HCT116 (cell line): ENCODE measurements at regions not wholly inside any gene's neighbourhood (a gene's known extent, or its start where the extent isn't known, plus 50 kb on each side); places are given as distances from the start of the nearest gene placed in this dataset.

Experiments used
- ATAC-seq: fragments of 200-7000 bp; cut with Tn5 transposase; 2 replicates; pipeline ENCODE4 v1.9.1; 2020; ENCODE audit warnings: mild to moderate bottlenecking, moderate library complexity
- BruUV-seq: library from RNA; stranded (reverse); fragments of 400-500 nt; replicated peaks from 2 replicates; lab custom pipeline; 2021; lab: Mats Ljungman, UMichigan
- CTCF ChIA-PET: fragments of 300-600 bp; sonication (Branson Sonifier 250); formaldehyde crosslinking; loops from one replicate; lab custom pipeline; 2021; ENCODE audit warnings: antibody characterized with exemption; lab: Charles Lee
- POLR2A ChIA-PET: fragments of 300-600, 350-600 bp; sonication (Branson Sonifier 250); formaldehyde crosslinking; loops from one replicate; lab custom pipeline; 2021; ENCODE audit warnings: antibody characterized with exemption; lab: Charles Lee
- RAD21 ChIA-PET, 2 experiments: fragments of 300-600 bp; sonication (Branson Sonifier 250); formaldehyde crosslinking; loops; one replicate each; lab custom pipeline; 2023; ENCODE audit warnings: low total read pairs in 2 of 2; ENCODE audit not compliant: uncharacterized antibody in 2 of 2, unreplicated experiment in 2 of 2, low non-redundant PET in 1 of 2; lab: Charles Lee
- DNase-seq: peaks from one replicate; pipeline ENCODE4 v3.0.0-alpha.2; 2010; ENCODE audit warnings: low read depth, low spot score
- H2AFZ ChIP-seq: fragments of 200-600 bp; shearing (Covaris generic), sonication (generic); 2 replicates; pipeline ENCODE4 v1.6.1; 2017; ENCODE audit warnings: low read depth, mixed run types, mixed read lengths, antibody characterized with exemption, low read length; ENCODE audit not compliant: poor library complexity, severe bottlenecking
- H3K27ac ChIP-seq: 2 replicates; pipeline ENCODE4 v1.5.1; 2012; ENCODE audit warnings: low read depth, low read length
- H3K27me3 ChIP-seq: fragments of 200-600 bp; sonication (generic); 2 replicates; pipeline ENCODE4 v1.6.1; 2016; ENCODE audit warnings: mixed run types, low read length, mixed read lengths; ENCODE audit not compliant: insufficient read depth
- H3K36me3 ChIP-seq, 2 experiments: fragments of 200-500 bp in 1 of 2; fragments of 200-600 bp in 1 of 2; sonication (Bioruptor generic) in 1 of 2; sonication (generic) in 1 of 2; 2 replicates each; pipeline versions ENCODE4 v1.5.1 to v1.6.1; 2014 to 2016; ENCODE audit warnings: low read length in 2 of 2, inconsistent platforms in 1 of 2, mixed read lengths in 1 of 2, mixed run types in 1 of 2; ENCODE audit not compliant: insufficient read depth in 2 of 2, control insufficient read depth in 1 of 2
- H3K4me1 ChIP-seq, 2 experiments: fragments of 200-600 bp in 1 of 2; sonication (generic) in 1 of 2; 2 replicates each; pipeline versions ENCODE4 v1.5.1 to v1.6.1; 2012 to 2017; ENCODE audit warnings: low read length in 2 of 2, inconsistent platforms in 1 of 2, mild to moderate bottlenecking in 1 of 2, mixed read lengths in 1 of 2, mixed run types in 1 of 2, moderate library complexity in 1 of 2; ENCODE audit not compliant: insufficient read depth in 2 of 2, control insufficient read depth in 1 of 2
- H3K4me2 ChIP-seq: fragments of 200-600 bp; sonication (generic); 2 replicates; pipeline ENCODE4 v1.6.1; 2017; ENCODE audit warnings: mixed run types, low read length, mixed read lengths
- H3K4me3 ChIP-seq, 2 experiments: fragments of 200-600 bp in 1 of 2; sonication (generic) in 1 of 2; replicated peaks in 1 of 2; 2 replicates each; pipeline ENCODE4 v1.5.1; 2011 to 2016; ENCODE audit warnings: low read length in 2 of 2, control low read depth in 1 of 2, low read depth in 1 of 2, mild to moderate bottlenecking in 1 of 2, mixed read lengths in 1 of 2, mixed run types in 1 of 2
- H3K79me2 ChIP-seq: fragments of 200-600 bp; sonication (generic); 2 replicates; pipeline ENCODE4 v1.6.1; 2017; ENCODE audit warnings: mild to moderate bottlenecking, mixed run types, low read length, moderate library complexity, mixed read lengths; ENCODE audit not compliant: insufficient read depth
- H3K9ac ChIP-seq: fragments of 200-600 bp; sonication (generic); 2 replicates; pipeline ENCODE4 v1.6.1; 2016; ENCODE audit warnings: low read length, mixed read lengths
- H3K9me2 ChIP-seq: fragments of 200-600 bp; sonication (generic), shearing (Covaris generic); 2 replicates; pipeline ENCODE4 v1.6.1; 2017; ENCODE audit warnings: mixed run types, mild to moderate bottlenecking, moderate library complexity; ENCODE audit not compliant: insufficient read depth
- H3K9me3 ChIP-seq, 2 experiments: fragments of 200-500 bp in 1 of 2; fragments of 200-600 bp in 1 of 2; sonication (Bioruptor generic) in 1 of 2; sonication (generic) in 1 of 2; 2 replicates each; pipeline ENCODE4 v1.6.1; 2014 to 2017; ENCODE audit warnings: low read length in 2 of 2, mixed read lengths in 2 of 2, inconsistent platforms in 1 of 2, low read depth in 1 of 2, mild to moderate bottlenecking in 1 of 2, mixed run types in 1 of 2, moderate library complexity in 1 of 2; ENCODE audit not compliant: control insufficient read depth in 1 of 2, insufficient read depth in 1 of 2
- H4K20me1 ChIP-seq: fragments of 200-600 bp; sonication (generic), shearing (Covaris generic); 2 replicates; pipeline ENCODE4 v1.6.1; 2017; ENCODE audit warnings: mixed run types, mild to moderate bottlenecking, moderate library complexity; ENCODE audit not compliant: insufficient read depth
- CEBPB ChIP-seq: IDR thresholded peaks from 2 replicates; pipeline ENCODE4 v1.6.1; 2012; ENCODE audit warnings: low read depth
- EGR1 ChIP-seq: IDR thresholded peaks from 2 replicates; pipeline ENCODE4 v1.6.1; 2012; ENCODE audit warnings: low read depth
- ELF1 ChIP-seq: IDR thresholded peaks from 2 replicates; pipeline ENCODE4 v1.6.1; 2012; ENCODE audit warnings: low read depth, borderline replicate concordance
- EZH2 ChIP-seq: fragments of 200-600 bp; sonication (generic); IDR thresholded peaks from 2 replicates; pipeline ENCODE4 v1.6.1; 2017; ENCODE audit warnings: antibody characterized with exemption, mixed run types
- EZH2phosphoT487 ChIP-seq: fragments of 200-600 bp; IDR thresholded peaks from 2 replicates; pipeline ENCODE4 v1.6.1; 2018; ENCODE audit warnings: antibody characterized with exemption, borderline replicate concordance
- FOSL1 ChIP-seq: IDR thresholded peaks from 2 replicates; pipeline ENCODE4 v1.6.1; 2012; ENCODE audit warnings: low read depth
- JUND ChIP-seq: IDR thresholded peaks from 2 replicates; pipeline ENCODE4 v1.6.1; 2012
- POLR2AphosphoS5 ChIP-seq: IDR thresholded peaks from 2 replicates; pipeline ENCODE4 v1.6.1; 2011; ENCODE audit warnings: mild to moderate bottlenecking, low read depth, low read length, moderate library complexity
- RAD21 ChIP-seq: IDR thresholded peaks from 2 replicates; pipeline ENCODE4 v1.6.1; 2012; ENCODE audit warnings: low read depth, mild to moderate bottlenecking
- SIN3A ChIP-seq: IDR thresholded peaks from 2 replicates; pipeline ENCODE4 v1.6.1; 2012; ENCODE audit warnings: low read depth
- SRF ChIP-seq: IDR thresholded peaks from 2 replicates; pipeline ENCODE4 v1.6.1; 2012; ENCODE audit warnings: low read depth
- TCF7L2 ChIP-seq: IDR thresholded peaks from 2 replicates; pipeline ENCODE4 v1.7.0; 2011; ENCODE audit warnings: borderline replicate concordance, inconsistent platforms; ENCODE audit not compliant: insufficient read depth, insufficient read length; ENCODE audit errors: extremely low read depth
- YY1 ChIP-seq: IDR thresholded peaks from 2 replicates; pipeline ENCODE4 v1.6.1; 2011; ENCODE audit warnings: low read length, low read depth, moderate library complexity, mild to moderate bottlenecking; ENCODE audit not compliant: insufficient replicate concordance; ENCODE audit errors: extremely low read depth
- ZFX ChIP-seq: fragments of 450-650 bp; IDR thresholded peaks from 2 replicates; pipeline ENCODE4 v1.6.1; 2017
- intact Hi-C: fragments of 100-400 bp; cut with micrococcal nuclease; formaldehyde crosslinking; loops from 2 replicates; pipeline ENCODE4 v1.10.0; 2022
- TF ChIP-seq, protein P1 (sequence below): IDR thresholded peaks from 2 replicates; pipeline ENCODE4 v1.6.1; 2012; ENCODE audit warnings: low read depth
- TF ChIP-seq, protein P2 (sequence below): IDR thresholded peaks from 2 replicates; pipeline ENCODE4 v1.6.1; 2012
- TF ChIP-seq, protein P3 (sequence below), 3 experiments: fragments of 200-600 bp in 1 of 3; sonication (generic) in 1 of 3; IDR thresholded peaks in 2 of 3; conservative IDR thresholded peaks in 1 of 3; 2 replicates each; pipeline ENCODE4 v1.5.1; 2012 to 2017; ENCODE audit warnings: low read depth in 2 of 3, low read length in 2 of 3, antibody characterized with exemption in 1 of 3, borderline replicate concordance in 1 of 3, control low read depth in 1 of 3, mild to moderate bottlenecking in 1 of 3, mixed read lengths in 1 of 3, mixed run types in 1 of 3, moderate library complexity in 1 of 3; ENCODE audit not compliant: insufficient read depth in 1 of 3

DNA sequence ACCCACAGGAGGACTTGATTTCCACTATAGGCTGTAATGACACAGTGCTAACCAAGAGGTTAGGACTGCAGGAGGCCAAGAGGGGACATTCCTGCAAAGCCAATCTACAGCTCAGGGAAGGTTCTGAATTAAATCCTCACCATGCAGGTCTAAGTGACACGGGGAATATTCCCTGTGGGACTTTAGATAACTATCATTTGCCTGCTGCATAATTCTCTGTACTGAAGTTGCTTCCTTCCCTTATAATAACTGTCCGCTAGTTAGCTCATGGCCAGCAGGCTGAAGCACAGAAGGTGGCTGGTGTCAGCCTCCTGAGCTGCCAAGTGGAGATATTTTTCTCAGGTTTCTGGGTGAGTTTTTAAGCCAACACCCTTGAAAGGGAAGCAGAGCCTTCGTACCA is 74.6 kb upstream of the SOX9 start:
- no peaks in the 10 kb centered on the region for H3K27me3 ChIP-seq
- POLR2A ChIA-PET, result no interaction called here
- no peak overlapping the region for H3K4me3 ChIP-seq
- H3K9ac ChIP-seq, result no peak overlapping the region
- no peak overlapping the region for H3K4me2 ChIP-seq
- RAD21 ChIA-PET, result no interaction called here
- DNase-seq (no peak), ATAC-seq (no peak)
- H3K79me2 ChIP-seq, result no peaks in the 10 kb centered on the region
- intact Hi-C loops, result no loop called here
- CTCF ChIA-PET, result no interaction called here
- no peak overlapping the region for H3K27ac ChIP-seq
- no peaks in the 10 kb centered on the region for H3K4me1 ChIP-seq
- no peaks in the 10 kb centered on the region for H3K9me2 ChIP-seq
- no peak overlapping the region for H2AFZ ChIP-seq
- TF ChIP-seq, protein P1, sequence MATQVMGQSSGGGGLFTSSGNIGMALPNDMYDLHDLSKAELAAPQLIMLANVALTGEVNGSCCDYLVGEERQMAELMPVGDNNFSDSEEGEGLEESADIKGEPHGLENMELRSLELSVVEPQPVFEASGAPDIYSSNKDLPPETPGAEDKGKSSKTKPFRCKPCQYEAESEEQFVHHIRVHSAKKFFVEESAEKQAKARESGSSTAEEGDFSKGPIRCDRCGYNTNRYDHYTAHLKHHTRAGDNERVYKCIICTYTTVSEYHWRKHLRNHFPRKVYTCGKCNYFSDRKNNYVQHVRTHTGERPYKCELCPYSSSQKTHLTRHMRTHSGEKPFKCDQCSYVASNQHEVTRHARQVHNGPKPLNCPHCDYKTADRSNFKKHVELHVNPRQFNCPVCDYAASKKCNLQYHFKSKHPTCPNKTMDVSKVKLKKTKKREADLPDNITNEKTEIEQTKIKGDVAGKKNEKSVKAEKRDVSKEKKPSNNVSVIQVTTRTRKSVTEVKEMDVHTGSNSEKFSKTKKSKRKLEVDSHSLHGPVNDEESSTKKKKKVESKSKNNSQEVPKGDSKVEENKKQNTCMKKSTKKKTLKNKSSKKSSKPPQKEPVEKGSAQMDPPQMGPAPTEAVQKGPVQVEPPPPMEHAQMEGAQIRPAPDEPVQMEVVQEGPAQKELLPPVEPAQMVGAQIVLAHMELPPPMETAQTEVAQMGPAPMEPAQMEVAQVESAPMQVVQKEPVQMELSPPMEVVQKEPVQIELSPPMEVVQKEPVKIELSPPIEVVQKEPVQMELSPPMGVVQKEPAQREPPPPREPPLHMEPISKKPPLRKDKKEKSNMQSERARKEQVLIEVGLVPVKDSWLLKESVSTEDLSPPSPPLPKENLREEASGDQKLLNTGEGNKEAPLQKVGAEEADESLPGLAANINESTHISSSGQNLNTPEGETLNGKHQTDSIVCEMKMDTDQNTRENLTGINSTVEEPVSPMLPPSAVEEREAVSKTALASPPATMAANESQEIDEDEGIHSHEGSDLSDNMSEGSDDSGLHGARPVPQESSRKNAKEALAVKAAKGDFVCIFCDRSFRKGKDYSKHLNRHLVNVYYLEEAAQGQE, result no peak
- TF ChIP-seq ELF1, result no peak
- TF ChIP-seq, protein P2, sequence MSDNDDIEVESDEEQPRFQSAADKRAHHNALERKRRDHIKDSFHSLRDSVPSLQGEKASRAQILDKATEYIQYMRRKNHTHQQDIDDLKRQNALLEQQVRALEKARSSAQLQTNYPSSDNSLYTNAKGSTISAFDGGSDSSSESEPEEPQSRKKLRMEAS, result no peak
- no peak for TF ChIP-seq CEBPB
- TF ChIP-seq SRF, result no peak
- TF ChIP-seq POLR2AphosphoS5, result no peak
- TF ChIP-seq, protein P3, sequence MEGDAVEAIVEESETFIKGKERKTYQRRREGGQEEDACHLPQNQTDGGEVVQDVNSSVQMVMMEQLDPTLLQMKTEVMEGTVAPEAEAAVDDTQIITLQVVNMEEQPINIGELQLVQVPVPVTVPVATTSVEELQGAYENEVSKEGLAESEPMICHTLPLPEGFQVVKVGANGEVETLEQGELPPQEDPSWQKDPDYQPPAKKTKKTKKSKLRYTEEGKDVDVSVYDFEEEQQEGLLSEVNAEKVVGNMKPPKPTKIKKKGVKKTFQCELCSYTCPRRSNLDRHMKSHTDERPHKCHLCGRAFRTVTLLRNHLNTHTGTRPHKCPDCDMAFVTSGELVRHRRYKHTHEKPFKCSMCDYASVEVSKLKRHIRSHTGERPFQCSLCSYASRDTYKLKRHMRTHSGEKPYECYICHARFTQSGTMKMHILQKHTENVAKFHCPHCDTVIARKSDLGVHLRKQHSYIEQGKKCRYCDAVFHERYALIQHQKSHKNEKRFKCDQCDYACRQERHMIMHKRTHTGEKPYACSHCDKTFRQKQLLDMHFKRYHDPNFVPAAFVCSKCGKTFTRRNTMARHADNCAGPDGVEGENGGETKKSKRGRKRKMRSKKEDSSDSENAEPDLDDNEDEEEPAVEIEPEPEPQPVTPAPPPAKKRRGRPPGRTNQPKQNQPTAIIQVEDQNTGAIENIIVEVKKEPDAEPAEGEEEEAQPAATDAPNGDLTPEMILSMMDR (IDR thresholded peaks at IDR 0.05 in 2 of 3, conservative IDR thresholded peaks at IDR 0.05 in 1 of 3; ENCODE audit: borderline replicate concordance in 1 of 3, insufficient read depth in 1 of 3, low read depth in 2 of 3, low read length in 2 of 3), result no peak
- no peak for TF ChIP-seq FOSL1
- TF ChIP-seq TCF7L2, result no peak
- TF ChIP-seq ZFX, result no peak
- no peak for TF ChIP-seq JUND
- no peak for TF ChIP-seq EZH2phosphoT487
- TF ChIP-seq EZH2, result no peak
- no peak for TF ChIP-seq RAD21
- no peak for TF ChIP-seq SIN3A
- TF ChIP-seq EGR1, result no peak
- TF ChIP-seq YY1, result no peak
- no peaks in the 10 kb centered on the region for H4K20me1 ChIP-seq
- H3K9me3 ChIP-seq, result no peaks in the 10 kb centered on the region
- no peaks in the 10 kb centered on the region for H3K36me3 ChIP-seq
- no TSS peak for BruUV-seq
